Right lobe of liver (tissue), 6 donors: ENCODE measurements at regions not wholly inside any gene's neighbourhood (a gene's known extent, or its start where the extent isn't known, plus 50 kb on each side); places are given as distances from the start of the nearest gene placed in this dataset.

Source experiments
- ATAC-seq, 4 donors: fragments of 200-7000 bp; cut with Tn5 transposase; one replicate each; pipeline ENCODE4 v1.9.1; 2020; ENCODE audit warnings: mild to moderate bottlenecking in 4 of 4, moderate library complexity in 4 of 4
- DNase-seq, 3 donors: peaks; one replicate each; pipeline ENCODE4 v3.0.0-alpha.2; 2020
- H3K27ac ChIP-seq, 3 donors: fragments of 200-600 bp; one replicate each; pipeline ENCODE4 v1.8.0; 2022
- H3K27me3 ChIP-seq, 2 donors: fragments of 200-600 bp; one replicate each; pipeline ENCODE4 v1.8.0; 2022
- H3K36me3 ChIP-seq, 4 donors: fragments of 200-600 bp; sonication (generic) in 1 of 4; one replicate each; pipeline versions ENCODE4 v1.5.1 to v1.8.0; 2017 to 2022; ENCODE audit warnings: control low read depth in 1 of 4
- H3K4me1 ChIP-seq, 4 donors: fragments of 200-600 bp; sonication (generic) in 1 of 4; one replicate each; pipeline versions ENCODE4 v1.5.1 to v1.8.0; 2017 to 2022; ENCODE audit warnings: control low read depth in 1 of 4
- H3K4me3 ChIP-seq, 3 donors: fragments of 200-600 bp; one replicate each; pipeline ENCODE4 v1.8.0; 2022
- H3K9me3 ChIP-seq, 4 donors: fragments of 200-600 bp; sonication (generic) in 1 of 4; one replicate each; pipeline versions ENCODE4 v1.5.1 to v1.8.0; 2017 to 2022; ENCODE audit warnings: control low read depth in 1 of 4
- POLR2A ChIP-seq: fragments of 450-650 bp; IDR thresholded peaks from one replicate; pipeline ENCODE4 v1.6.1; 2017; ENCODE audit warnings: antibody characterized with exemption, mild to moderate bottlenecking
- WGBS: methylation state at CpG from one replicate; pipeline ENCODE4 v1.1.6; 2018; ENCODE audit warnings: low coverage, low lambda C conversion rate; ENCODE audit not compliant: insufficient coverage; ENCODE audit errors: missing lambda C conversion rate; 5-methylcytosine and 5-hydroxymethylcytosine counted together
- intact Hi-C, 2 donors: fragments of 100-400 bp; cut with DNase I; formaldehyde crosslinking; loops; one replicate each; pipeline versions ENCODE4 v1.11.2 to v1.14.1; 2022
- TF ChIP-seq, protein P1 (sequence below), 4 donors: fragments of 200-600 bp in 3 of 4; fragments of 450-650 bp in 1 of 4; IDR thresholded peaks; one replicate each; pipeline versions ENCODE4 v1.5.1 to v1.8.0; 2016 to 2022; ENCODE audit warnings: antibody characterized with exemption in 4 of 4, mild to moderate bottlenecking in 2 of 4
- donor health status: DM: no; HTN: yes; CAD: no.
- donor health status: DM: no; HTN: no; CAD: no.
- donor health status: DM: no; HTN: no; CAD: no.
- donor health status: DM: no; HTN: yes; CAD: no.
- donor health status: DM: no; HTN: yes; CAD: no.

DNA sequence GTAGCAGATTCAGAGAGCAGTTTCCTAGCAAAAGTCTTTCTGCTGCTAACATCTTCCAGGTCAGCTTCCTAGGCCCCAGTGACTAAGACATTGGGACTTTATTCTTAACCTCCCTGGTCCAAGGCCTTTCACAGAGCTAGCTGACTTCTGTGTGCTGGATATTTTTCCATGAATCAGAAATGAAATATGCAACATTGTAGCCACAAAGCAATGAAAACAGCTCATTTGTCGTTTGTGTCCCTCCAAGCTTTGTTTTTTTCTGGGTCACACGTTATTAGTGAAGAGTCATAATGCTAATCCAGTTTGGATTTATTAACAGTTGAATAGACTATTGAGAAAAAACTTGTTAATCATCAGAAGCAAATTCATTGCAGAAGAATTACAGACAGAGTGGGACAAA, 82.4 kb downstream of the ARF6 start:
- DNase-seq = no peak
- no peaks in the 10 kb centered on the region for H3K9me3 ChIP-seq
- intact Hi-C loops = no loop called here
- WGBS = 53% methylated on average over 2 of the region's 2 CpGs
- H3K27ac ChIP-seq = no peak overlapping the region
- no peak for TF ChIP-seq POLR2A
- TF ChIP-seq, protein P1, sequence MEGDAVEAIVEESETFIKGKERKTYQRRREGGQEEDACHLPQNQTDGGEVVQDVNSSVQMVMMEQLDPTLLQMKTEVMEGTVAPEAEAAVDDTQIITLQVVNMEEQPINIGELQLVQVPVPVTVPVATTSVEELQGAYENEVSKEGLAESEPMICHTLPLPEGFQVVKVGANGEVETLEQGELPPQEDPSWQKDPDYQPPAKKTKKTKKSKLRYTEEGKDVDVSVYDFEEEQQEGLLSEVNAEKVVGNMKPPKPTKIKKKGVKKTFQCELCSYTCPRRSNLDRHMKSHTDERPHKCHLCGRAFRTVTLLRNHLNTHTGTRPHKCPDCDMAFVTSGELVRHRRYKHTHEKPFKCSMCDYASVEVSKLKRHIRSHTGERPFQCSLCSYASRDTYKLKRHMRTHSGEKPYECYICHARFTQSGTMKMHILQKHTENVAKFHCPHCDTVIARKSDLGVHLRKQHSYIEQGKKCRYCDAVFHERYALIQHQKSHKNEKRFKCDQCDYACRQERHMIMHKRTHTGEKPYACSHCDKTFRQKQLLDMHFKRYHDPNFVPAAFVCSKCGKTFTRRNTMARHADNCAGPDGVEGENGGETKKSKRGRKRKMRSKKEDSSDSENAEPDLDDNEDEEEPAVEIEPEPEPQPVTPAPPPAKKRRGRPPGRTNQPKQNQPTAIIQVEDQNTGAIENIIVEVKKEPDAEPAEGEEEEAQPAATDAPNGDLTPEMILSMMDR (IDR thresholded peaks at IDR 0.05) = no peak
- H3K4me3 ChIP-seq = no peak overlapping the region
- peaks cover 0 to 28% (median 8%) of the 10 kb centered on the region in 4 donors for H3K4me1 ChIP-seq
- ATAC-seq = no peak
- no peaks in the 10 kb centered on the region for H3K36me3 ChIP-seq
- H3K27me3 ChIP-seq = no peaks in the 10 kb centered on the region

- Histone ChIP-seq H3K36me3 (no peaks in the 10 kb centered on the region), H3K9me3 (no peaks in the 10 kb centered on the region), H3K4me3 (no peak overlapping the region), H3K27ac (no peak overlapping the region), H3K27me3 (no peaks in the 10 kb centered on the region), H3K4me1 (peaks cover 0 to 22% (median 6%) of the 10 kb centered on the region in 4 donors)
- ATAC-seq = peak in 1 of 4 donors; percentile 41
- no peak for DNase-seq
- TF ChIP-seq, protein P1 (IDR thresholded peaks at IDR 0.05) = no peak
- TF ChIP-seq POLR2A = no peak
- WGBS = 50% methylated on average over 2 of the region's 3 CpGs
- intact Hi-C loops = no loop called here
Observed at GRCh38 chr14:49975799-49976198, 82.9 kb downstream of the ARF6 start.

DNA sequence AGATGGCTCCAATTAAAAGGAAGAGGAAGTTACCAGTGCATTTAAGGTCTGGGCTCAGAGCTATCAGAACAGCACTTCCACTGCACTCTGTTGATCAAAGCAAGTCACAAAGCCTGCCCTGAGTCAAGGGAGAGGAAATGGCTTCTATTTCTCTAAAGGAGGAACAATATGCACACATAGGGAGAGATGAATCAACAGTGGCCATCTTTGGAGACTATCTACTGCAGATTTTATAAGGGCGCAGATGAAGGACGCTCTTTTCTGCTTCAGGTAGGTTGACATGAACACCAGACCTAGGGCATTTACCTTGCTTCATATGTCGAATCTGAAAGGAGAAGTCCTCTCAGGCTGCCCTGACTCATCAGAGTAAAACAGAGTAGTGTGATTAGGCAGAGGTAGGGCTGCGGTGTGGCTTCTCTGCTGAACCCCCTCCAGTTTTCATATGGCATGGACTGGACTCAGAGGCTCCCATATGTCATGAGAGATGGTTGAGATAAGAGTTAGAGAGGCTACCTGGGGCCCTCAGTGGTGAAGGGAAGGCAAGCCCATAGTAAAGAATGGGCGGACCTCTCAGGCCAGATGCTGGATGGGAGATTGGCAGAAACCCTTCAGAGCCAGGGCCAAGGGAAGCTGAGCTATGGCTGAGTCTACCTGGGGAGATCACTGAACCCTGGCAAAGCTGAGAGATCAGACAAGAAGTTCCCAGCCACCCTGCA, 84.4 kb downstream of the ARF6 start:
- intact Hi-C loops = no loop called here
- peak in 3 of 4 donors; percentile 3 to 42 (median 33) for ATAC-seq
- TF ChIP-seq, protein P1 (IDR thresholded peaks at IDR 0.05) = no peak
- TF ChIP-seq POLR2A = no peak
- Histone ChIP-seq H3K4me3 (no peak overlapping the region), H3K4me1 (peaks cover 0 to 10% (median 3%) of the 10 kb centered on the region in 4 donors), H3K27me3 (no peaks in the 10 kb centered on the region), H3K9me3 (no peaks in the 10 kb centered on the region), H3K36me3 (no peaks in the 10 kb centered on the region), H3K27ac (no peak overlapping the region)
- DNase-seq = no peak
- 86% methylated on average over 5 of the region's 5 CpGs for WGBS

GRCh38 chr14:49980027-49980426, 87.1 kb downstream of the ARF6 start:
- H3K27ac ChIP-seq = no peak overlapping the region
- no peak overlapping the region for H3K4me3 ChIP-seq
- H3K27me3 ChIP-seq = no peaks in the 10 kb centered on the region
- no peak for TF ChIP-seq POLR2A
- no peak for DNase-seq
- intact Hi-C loops = no loop called here
- no peak for ATAC-seq
- no peaks in the 10 kb centered on the region for H3K9me3 ChIP-seq
- peaks cover 0 to 8% (median 2%) of the 10 kb centered on the region in 4 donors for H3K4me1 ChIP-seq
- H3K36me3 ChIP-seq = no peaks in the 10 kb centered on the region

DNA sequence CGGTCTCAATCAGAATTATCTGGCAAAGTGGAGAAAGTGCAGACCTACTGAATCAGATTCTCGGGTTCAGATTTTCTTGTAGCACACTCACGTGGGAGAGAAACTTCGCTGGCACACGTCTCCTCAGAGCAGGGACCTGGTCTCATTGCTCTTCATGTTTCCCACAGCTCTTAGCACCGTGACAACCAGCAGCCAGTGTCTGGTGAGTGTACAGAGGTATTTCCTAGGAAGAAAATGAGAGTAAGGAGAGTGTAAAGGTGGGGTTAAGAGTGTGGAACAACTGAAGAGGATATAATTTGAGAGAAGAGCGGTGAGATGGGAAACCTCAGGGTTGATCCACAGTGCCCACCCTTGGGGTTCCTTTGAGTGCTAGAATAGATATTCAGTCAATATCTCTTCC, 89.2 kb downstream of the ARF6 start:
- H3K27me3 ChIP-seq = no peaks in the 10 kb centered on the region
- TF ChIP-seq POLR2A = no peak
- TF ChIP-seq, protein P1 (IDR thresholded peaks at IDR 0.05) = no peak
- no peaks in the 10 kb centered on the region for H3K36me3 ChIP-seq
- no peak overlapping the region for H3K4me3 ChIP-seq
- intact Hi-C loops = no loop called here
- no peak for DNase-seq
- 78% methylated on average over 6 of the region's 7 CpGs for WGBS
- H3K27ac ChIP-seq = no peak overlapping the region
- peaks cover 0 to 13% (median 4%) of the 10 kb centered on the region in 4 donors for H3K4me1 ChIP-seq
- H3K9me3 ChIP-seq = no peaks in the 10 kb centered on the region
- ATAC-seq = no peak
